ENCODE measurements at regions not wholly inside any gene's neighbourhood (a gene's known extent, or its start where the extent isn't known, plus 50 kb on each side); places are given as distances from the start of the nearest gene placed in this dataset.

- ChIA-PET CTCF (interaction anchor here (0.5 kb wide), 1 partner anchor 553 kb away, joined by 3 read pairs; no protein-coding TSS in a partner anchor), POLR2A (no interaction called here)
- no peak overlapping the region for H3K4me3 ChIP-seq (ENCODE audit: low read depth, low read length)
- no peaks in the 10 kb centered on the region for H3K36me3 ChIP-seq (ENCODE audit: control insufficient read depth in 2 of 2, insufficient read depth in 1 of 2, low read length in 2 of 2)
- no peak overlapping the region for H3K27ac ChIP-seq (ENCODE audit: extremely low read depth, low read depth, low read length)
- H3K9me3 ChIP-seq (ENCODE audit: control insufficient read depth, insufficient read depth, low read depth, low read length) = no peaks in the 10 kb centered on the region
- no peak for TF ChIP-seq ZFP69B (tag by site-specific recombination; IDR thresholded peaks at IDR 0.05)
- no peak for TF ChIP-seq ZSCAN4 (tag by site-specific recombination; IDR thresholded peaks at IDR 0.05)
- no peak for TF ChIP-seq ZNF660 (tag by site-specific recombination; IDR thresholded peaks at IDR 0.05)
- TF ChIP-seq ZNF394 (tag by site-specific recombination; IDR thresholded peaks at IDR 0.05; ENCODE audit: borderline replicate concordance) = no peak
- TF ChIP-seq HOXD13 (CRISPR knock-in tag; IDR thresholded peaks at IDR 0.05; ENCODE audit: borderline replicate concordance) = no peak
- TF ChIP-seq ZBTB17 (tag by site-specific recombination; IDR thresholded peaks at IDR 0.05) = no peak
- no peak for TF ChIP-seq EGR2 (tag by site-specific recombination; IDR thresholded peaks at IDR 0.05; ENCODE audit: low read depth)
- TF ChIP-seq ZNF280D (tag by site-specific recombination; IDR thresholded peaks at IDR 0.05) = no peak
- no peak for TF ChIP-seq ZNF513 (tag by site-specific recombination; IDR thresholded peaks at IDR 0.05)
- no peak for TF ChIP-seq ZNF792 (tag by site-specific recombination; IDR thresholded peaks at IDR 0.05)
- no peak for TF ChIP-seq CTCF (tag by site-specific recombination; IDR thresholded peaks at IDR 0.05)
- no peak for TF ChIP-seq ZBTB49 (tag by site-specific recombination; IDR thresholded peaks at IDR 0.05; ENCODE audit: low read depth)
- TF ChIP-seq OVOL3 (tag by site-specific recombination; IDR thresholded peaks at IDR 0.05) = no peak
- no peak for TF ChIP-seq ZNF501 (tag by site-specific recombination; IDR thresholded peaks at IDR 0.05)
- TF ChIP-seq ZNF138 (tag by site-specific recombination; IDR thresholded peaks at IDR 0.05; ENCODE audit: borderline replicate concordance) = no peak
- no peak for TF ChIP-seq KLF9 (tag by site-specific recombination; IDR thresholded peaks at IDR 0.05; ENCODE audit: low read depth)
- TF ChIP-seq ZNF843 (tag by site-specific recombination; IDR thresholded peaks at IDR 0.05) = no peak
- no peaks in the 10 kb centered on the region for H3K4me1 ChIP-seq (ENCODE audit: control insufficient read depth, insufficient read depth, low read length)
Measured at GRCh38 chr3:89558711-89559110, 451.3 kb downstream of the EPHA3 start.

All from HEK293 (cell line).